Ascending aorta (tissue), 2 donors: ENCODE measurements at regions not wholly inside any gene's neighbourhood (a gene's known extent, or its start where the extent isn't known, plus 50 kb on each side); places are given as distances from the start of the nearest gene placed in this dataset.

Experiments used
- DNase-seq, 2 donors: peaks; one replicate each; pipeline ENCODE4 v3.0.0-alpha.2; 2019; ENCODE audit warnings: low spot score in 2 of 2
- H3K27ac ChIP-seq, 2 donors: fragments of 200-600 bp; sonication (generic); one replicate each; pipeline ENCODE4 v1.5.1; 2016 to 2017; ENCODE audit warnings: mild to moderate bottlenecking in 1 of 2
- H3K27me3 ChIP-seq: fragments of 200-600 bp; sonication (generic); one replicate; pipeline ENCODE4 v1.5.1; 2017
- H3K36me3 ChIP-seq, 2 donors: fragments of 200-600 bp; sonication (generic); one replicate each; pipeline ENCODE4 v1.5.1; 2016
- H3K4me1 ChIP-seq, 2 donors: fragments of 200-600 bp; sonication (generic); one replicate each; pipeline ENCODE4 v1.5.1; 2016 to 2017; ENCODE audit warnings: mild to moderate bottlenecking in 1 of 2
- H3K4me3 ChIP-seq, 2 donors: fragments of 200-600 bp; sonication (generic); one replicate each; pipeline ENCODE4 v1.5.1; 2016 to 2017; ENCODE audit warnings: mild to moderate bottlenecking in 1 of 2
- H3K9me3 ChIP-seq, 2 donors: fragments of 200-600 bp; sonication (generic); one replicate each; pipeline ENCODE4 v1.5.1; 2016
- CTCF ChIP-seq, 3 experiments: fragments of 200-600 bp in 2 of 3; fragments of 450-650 bp in 1 of 3; sonication (generic) in 2 of 3; IDR thresholded peaks; one replicate each; pipeline ENCODE4 v1.5.1; 2016 to 2019; ENCODE audit warnings: antibody characterized with exemption in 3 of 3, mild to moderate bottlenecking in 1 of 3, moderate library complexity in 1 of 3
- intact Hi-C: fragments of 100-400 bp; cut with DNase I; formaldehyde crosslinking; loops from one replicate; pipeline ENCODE4 v1.15.1; 2023

- Histone ChIP-seq H3K27ac (no peak overlapping the region), H3K9me3 (no peaks in the 10 kb centered on the region), H3K36me3 (no peaks in the 10 kb centered on the region), H3K4me3 (no peak overlapping the region), H3K27me3 (no peaks in the 10 kb centered on the region), H3K4me1 (no peaks in the 10 kb centered on the region)
- DNase-seq, result no peak
- intact Hi-C loops, result no loop called here
- no peak for TF ChIP-seq CTCF (IDR thresholded peaks at IDR 0.05)
Observed at GRCh38 chr10:128898133-128898915, 568.7 kb upstream of the MGMT start.

- no peak overlapping the region for H3K27ac ChIP-seq
- no peak for DNase-seq
- no peaks in the 10 kb centered on the region for H3K36me3 ChIP-seq
- intact Hi-C loops, result no loop called here
- TF ChIP-seq CTCF (IDR thresholded peaks at IDR 0.05), result no peak
- H3K4me1 ChIP-seq, result no peaks in the 10 kb centered on the region
- no peaks in the 10 kb centered on the region for H3K9me3 ChIP-seq
- H3K4me3 ChIP-seq, result no peak overlapping the region
- no peaks in the 10 kb centered on the region for H3K27me3 ChIP-seq
Observed at GRCh38 chr10:128898916-128899195, 568.2 kb upstream of the MGMT start.

- Histone ChIP-seq H3K36me3 (no peaks in the 10 kb centered on the region), H3K27ac (no peak overlapping the region), H3K27me3 (no peaks in the 10 kb centered on the region), H3K4me1 (no peaks in the 10 kb centered on the region), H3K4me3 (no peak overlapping the region), H3K9me3 (no peaks in the 10 kb centered on the region)
- DNase-seq, result no peak
- intact Hi-C loops, result no loop called here
- TF ChIP-seq CTCF (IDR thresholded peaks at IDR 0.05), result no peak
Observed at GRCh38 chr10:128900456-128900855, 566.6 kb upstream of the MGMT start.

GRCh38 chr10:128901236-128901635, 565.8 kb upstream of the MGMT start:
- no peak for DNase-seq
- Histone ChIP-seq H3K27ac (no peak overlapping the region), H3K4me1 (no peaks in the 10 kb centered on the region), H3K27me3 (no peaks in the 10 kb centered on the region), H3K9me3 (no peaks in the 10 kb centered on the region), H3K4me3 (no peak overlapping the region), H3K36me3 (no peaks in the 10 kb centered on the region)
- TF ChIP-seq CTCF (IDR thresholded peaks at IDR 0.05), result no peak
- intact Hi-C loops, result no loop called here

- no peaks in the 10 kb centered on the region for H3K27me3 ChIP-seq
- TF ChIP-seq CTCF (IDR thresholded peaks at IDR 0.05), result no peak
- intact Hi-C loops, result no loop called here
- no peaks in the 10 kb centered on the region for H3K36me3 ChIP-seq
- H3K9me3 ChIP-seq, result no peaks in the 10 kb centered on the region
- H3K27ac ChIP-seq, result no peak overlapping the region
- no peak for DNase-seq
- H3K4me3 ChIP-seq, result no peak overlapping the region
- no peaks in the 10 kb centered on the region for H3K4me1 ChIP-seq
Observed at GRCh38 chr10:128902031-128902710, 564.9 kb upstream of the MGMT start.
